WTC11 (cell line): ENCODE measurements at regions not wholly inside any gene's neighbourhood (a gene's known extent, or its start where the extent isn't known, plus 50 kb on each side); places are given as distances from the start of the nearest gene placed in this dataset.

ENCODE experiments used
- HMGXB4 ChIP-seq: sonication (generic); formaldehyde crosslinking; IDR thresholded peaks from 2 replicates; pipeline ENCODE4 v1.8.1; 2023; ENCODE audit warnings: mild to moderate bottlenecking, moderate library complexity, missing genetic modification reagents
- JUN ChIP-seq: sonication (generic); formaldehyde crosslinking; IDR thresholded peaks from 2 replicates; pipeline ENCODE4 v1.8.0; 2023; ENCODE audit warnings: mild to moderate bottlenecking, missing genetic modification reagents
- NFYB ChIP-seq: sonication (generic); formaldehyde crosslinking; conservative IDR thresholded peaks from 2 replicates; pipeline ENCODE4 v1.8.0; 2022; ENCODE audit warnings: low read depth, missing genetic modification reagents
- TF ChIP-seq, protein P1 (sequence below): fragments of 200-600 bp; IDR thresholded peaks from 2 replicates; pipeline ENCODE4 v1.8.0; 2022; ENCODE audit warnings: antibody characterized with exemption

- TF ChIP-seq HMGXB4 (CRISPR knock-in tag): no peak
- TF ChIP-seq, protein P1, sequence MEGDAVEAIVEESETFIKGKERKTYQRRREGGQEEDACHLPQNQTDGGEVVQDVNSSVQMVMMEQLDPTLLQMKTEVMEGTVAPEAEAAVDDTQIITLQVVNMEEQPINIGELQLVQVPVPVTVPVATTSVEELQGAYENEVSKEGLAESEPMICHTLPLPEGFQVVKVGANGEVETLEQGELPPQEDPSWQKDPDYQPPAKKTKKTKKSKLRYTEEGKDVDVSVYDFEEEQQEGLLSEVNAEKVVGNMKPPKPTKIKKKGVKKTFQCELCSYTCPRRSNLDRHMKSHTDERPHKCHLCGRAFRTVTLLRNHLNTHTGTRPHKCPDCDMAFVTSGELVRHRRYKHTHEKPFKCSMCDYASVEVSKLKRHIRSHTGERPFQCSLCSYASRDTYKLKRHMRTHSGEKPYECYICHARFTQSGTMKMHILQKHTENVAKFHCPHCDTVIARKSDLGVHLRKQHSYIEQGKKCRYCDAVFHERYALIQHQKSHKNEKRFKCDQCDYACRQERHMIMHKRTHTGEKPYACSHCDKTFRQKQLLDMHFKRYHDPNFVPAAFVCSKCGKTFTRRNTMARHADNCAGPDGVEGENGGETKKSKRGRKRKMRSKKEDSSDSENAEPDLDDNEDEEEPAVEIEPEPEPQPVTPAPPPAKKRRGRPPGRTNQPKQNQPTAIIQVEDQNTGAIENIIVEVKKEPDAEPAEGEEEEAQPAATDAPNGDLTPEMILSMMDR: no peak
- TF ChIP-seq NFYB: no peak
- TF ChIP-seq JUN (CRISPR knock-in tag): no peak
Measured at GRCh38 chr10:130997267-130998045, 314.1 kb downstream of the TCERG1L start.
